CD14-positive monocyte (primary cell): ENCODE measurements at regions not wholly inside any gene's neighbourhood (a gene's known extent, or its start where the extent isn't known, plus 50 kb on each side); places are given as distances from the start of the nearest gene placed in this dataset.

Experiments
- DNase-seq, 3 donors: peaks; one replicate each; pipeline ENCODE4 v3.0.0-alpha.2; 2011 to 2022
- H2AFZ ChIP-seq: 2 replicates; pipeline ENCODE4 v1.6.0; 2012; ENCODE audit warnings: mild to moderate bottlenecking, low read depth, low read length, inconsistent platforms; ENCODE audit not compliant: insufficient read depth, poor library complexity, severe bottlenecking
- H3K27ac ChIP-seq, 2 donors: 1 replicate in 1 of 2; 2 replicates in 1 of 2; pipeline ENCODE4 v1.5.1; 2012 to 2013; ENCODE audit warnings: low read length in 2 of 2, control low read depth in 1 of 2, inconsistent platforms in 1 of 2, low read depth in 1 of 2, mild to moderate bottlenecking in 1 of 2
- H3K27me3 ChIP-seq, 2 donors: one replicate each; pipeline versions ENCODE4 v1.6.0 to v1.6.1; 2011 to 2013; ENCODE audit warnings: low read length in 2 of 2; ENCODE audit not compliant: control insufficient read depth in 2 of 2, insufficient read depth in 2 of 2
- H3K36me3 ChIP-seq, 2 donors: replicated peaks in 1 of 2; 1 replicate in 1 of 2; 2 replicates in 1 of 2; pipeline versions ENCODE4 v1.5.1 to v1.6.1; 2012 to 2013; ENCODE audit warnings: low read length in 2 of 2, control low read depth in 1 of 2, inconsistent platforms in 1 of 2, mild to moderate bottlenecking in 1 of 2; ENCODE audit not compliant: insufficient read depth in 2 of 2, control insufficient read depth in 1 of 2
- H3K4me1 ChIP-seq, 2 donors: 1 replicate in 1 of 2; 2 replicates in 1 of 2; pipeline versions ENCODE4 v1.5.1 to v1.6.1; 2012 to 2013; ENCODE audit warnings: low read length in 2 of 2, control low read depth in 1 of 2, inconsistent platforms in 1 of 2, mild to moderate bottlenecking in 1 of 2, moderate library complexity in 1 of 2; ENCODE audit not compliant: insufficient read depth in 2 of 2, control insufficient read depth in 1 of 2
- H3K4me2 ChIP-seq: replicated peaks from 2 replicates; pipeline ENCODE3; 2012; ENCODE audit warnings: low read length, moderate library complexity, mild to moderate bottlenecking; ENCODE audit not compliant: poor library complexity, severe bottlenecking; ENCODE audit errors: extremely low read depth
- H3K4me3 ChIP-seq, 3 experiments: fragments of 200-600 bp in 1 of 3; sonication (generic) in 1 of 3; replicated peaks in 1 of 3; 1 replicate in 2 of 3; 2 replicates in 1 of 3; pipeline ENCODE4 v1.5.1; 2011 to 2013; ENCODE audit warnings: low read length in 3 of 3, mild to moderate bottlenecking in 3 of 3, control low read depth in 2 of 3, low read depth in 2 of 3, inconsistent platforms in 1 of 3, moderate library complexity in 1 of 3
- H3K79me2 ChIP-seq: 2 replicates; pipeline ENCODE4 v1.6.0; 2012; ENCODE audit warnings: mild to moderate bottlenecking, control low read depth, inconsistent platforms, low read length, moderate library complexity; ENCODE audit not compliant: insufficient read depth
- H3K9ac ChIP-seq: 2 replicates; pipeline ENCODE4 v1.6.0; 2017; ENCODE audit warnings: low read length, mild to moderate bottlenecking; ENCODE audit not compliant: insufficient read depth, poor library complexity, severe bottlenecking
- H3K9me3 ChIP-seq, 2 donors: replicated peaks in 1 of 2; 1 replicate in 1 of 2; 2 replicates in 1 of 2; pipeline versions ENCODE4 v1.5.1 to v1.6.1; 2012 to 2013; ENCODE audit warnings: low read length in 2 of 2, control low read depth in 1 of 2; ENCODE audit not compliant: control insufficient read depth in 1 of 2, insufficient read depth in 1 of 2
- H4K20me1 ChIP-seq: 2 replicates; pipeline ENCODE4 v1.6.0; 2012; ENCODE audit warnings: mild to moderate bottlenecking, low read length, control low read depth, moderate library complexity; ENCODE audit not compliant: insufficient read depth
- H3K27ac Mint-ChIP-seq, 7 donors: one replicate each; pipeline ENCODE4 v1.8.0; 2020; ENCODE audit warnings: mild to moderate bottlenecking in 7 of 7, mixed read lengths in 7 of 7, moderate library complexity in 6 of 7, inconsistent platforms in 2 of 7
- H3K27me3 Mint-ChIP-seq, 3 donors: one replicate each; pipeline ENCODE4 v1.8.0; 2021 to 2022; ENCODE audit warnings: low read depth in 3 of 3, mild to moderate bottlenecking in 3 of 3, mixed read lengths in 3 of 3, moderate library complexity in 3 of 3, inconsistent platforms in 1 of 3
- H3K36me3 Mint-ChIP-seq, 2 donors: one replicate each; pipeline ENCODE4 v1.8.0; 2020; ENCODE audit warnings: mixed read lengths in 2 of 2, inconsistent platforms in 1 of 2, mild to moderate bottlenecking in 1 of 2
- H3K4me1 Mint-ChIP-seq: one replicate; pipeline ENCODE4 v1.8.0; 2020; ENCODE audit warnings: mild to moderate bottlenecking, mixed read lengths
- H3K4me3 Mint-ChIP-seq, 2 donors: one replicate each; pipeline ENCODE4 v1.8.0; 2020; ENCODE audit warnings: mild to moderate bottlenecking in 2 of 2, mixed read lengths in 2 of 2, moderate library complexity in 1 of 2
- H3K9me3 Mint-ChIP-seq, 7 donors: one replicate each; pipeline ENCODE4 v1.8.0; 2020 to 2022; ENCODE audit warnings: mixed read lengths in 7 of 7, mild to moderate bottlenecking in 6 of 7, moderate library complexity in 6 of 7, inconsistent platforms in 2 of 7
- CTCF ChIP-seq: fragments of 200-600 bp; IDR thresholded peaks from one replicate; pipeline ENCODE4 v1.8.0; 2022; ENCODE audit warnings: antibody characterized with exemption, mild to moderate bottlenecking
- WGBS: methylation state at CpG from one replicate; pipeline ENCODE4 v1.1.5; 2013; ENCODE audit warnings: missing lambda C conversion rate; ENCODE audit not compliant: insufficient coverage; 5-methylcytosine and 5-hydroxymethylcytosine counted together
- intact Hi-C, 2 donors: fragments of 100-400 bp; cut with micrococcal nuclease; formaldehyde crosslinking; loops; one replicate each; pipeline versions ENCODE4 v1.15.0 to v1.15.1; 2023

DNA sequence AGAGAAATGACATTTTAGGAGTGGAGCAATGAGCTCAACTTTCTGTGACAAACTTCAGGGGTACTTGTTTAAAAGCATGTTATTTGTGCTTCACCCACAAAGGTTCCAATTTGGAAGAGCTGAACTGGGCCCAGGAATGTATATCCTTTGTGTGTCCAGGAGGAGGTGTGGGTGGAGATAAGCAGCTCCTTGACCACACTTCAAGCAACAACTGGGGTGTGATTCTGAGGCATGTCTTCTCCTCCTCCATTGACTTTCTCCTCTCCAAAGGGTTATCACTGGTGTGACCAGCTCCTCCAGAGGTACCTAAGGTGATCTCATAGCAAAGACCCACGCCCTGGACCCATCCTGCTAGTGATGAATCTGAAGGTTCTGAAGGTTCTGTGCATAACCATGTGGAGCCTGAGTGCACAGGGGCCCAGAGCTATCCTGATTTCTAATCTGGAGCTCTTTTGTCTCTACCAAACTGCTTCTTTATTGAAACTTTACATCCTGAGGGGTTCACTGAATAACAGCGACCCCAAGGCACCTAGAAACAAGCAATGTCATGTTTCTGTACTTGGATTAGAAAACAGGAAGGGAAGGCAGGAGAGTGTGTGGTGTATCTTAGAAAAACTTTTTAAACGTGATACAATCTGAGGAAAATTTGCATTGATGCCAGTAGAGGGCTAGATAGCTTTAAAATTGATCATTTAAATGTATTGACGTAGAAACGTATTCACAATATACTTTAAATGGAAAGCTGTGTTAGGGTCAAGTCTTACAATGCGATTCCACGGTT is 60.9 kb upstream of the CD93 start:
- H3K27me3 Mint-ChIP-seq = peaks cover 0 to 3% (median 3%) of the 10 kb centered on the region in 3 donors
- no peaks in the 10 kb centered on the region for H3K9me3 Mint-ChIP-seq
- Histone ChIP-seq H2AFZ (no peak overlapping the region), H3K4me2 (no peak overlapping the region), H3K4me1 (peaks cover 96 to 100% of the 10 kb centered on the region in 2 donors), H3K27me3 (no peaks in the 10 kb centered on the region), H3K79me2 (no peaks in the 10 kb centered on the region), H3K4me3 (no peak overlapping the region), H3K9ac (peak overlapping the region; percentile 82), H3K36me3 (no peaks in the 10 kb centered on the region), H3K9me3 (no peaks in the 10 kb centered on the region), H4K20me1 (no peaks in the 10 kb centered on the region), H3K27ac (peak overlapping the region; percentile 99 to 100)
- H3K36me3 Mint-ChIP-seq = peaks cover 19 to 20% of the 10 kb centered on the region in 2 donors
- TF ChIP-seq CTCF = no peak
- H3K4me3 Mint-ChIP-seq = peak overlapping the region in 1 of 2 donors; percentile 49
- no CpG with 5 or more reads among the region's 7 CpGs for WGBS
- H3K4me1 Mint-ChIP-seq = peaks cover 98% of the 10 kb centered on the region
- peak overlapping the region; percentile 99 to 100 (median 100) for H3K27ac Mint-ChIP-seq
- DNase-seq = peak in 2 of 3 donors; percentile 39 to 50
- intact Hi-C loops = loop anchor here in 1 of 2 donors (5.0 kb wide), 2 partner anchors 50 to 60 kb away; partner anchors contain the start of gene CD93

DNA sequence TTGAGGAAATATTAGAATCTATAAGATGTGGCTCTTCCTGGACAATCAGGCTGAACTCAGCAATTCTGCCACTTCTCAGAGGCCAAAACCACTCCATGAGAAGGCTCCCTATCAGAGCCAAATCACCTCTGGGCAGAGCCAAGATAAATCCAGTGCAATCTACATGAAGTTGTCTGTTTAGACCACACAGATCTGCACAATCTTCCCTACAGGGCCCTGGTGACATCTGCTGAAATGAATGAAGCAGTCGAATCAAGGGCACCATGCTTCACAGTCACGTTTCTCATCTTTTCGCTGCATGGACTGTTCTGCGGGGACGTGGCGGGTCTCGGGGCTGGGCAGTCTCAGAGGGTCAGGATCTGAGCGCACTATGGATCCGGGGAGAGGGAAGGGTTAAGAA is 60.1 kb upstream of the CD93 start:
- WGBS = 100% methylated on average over 1 of the region's 9 CpGs
- H3K79me2 ChIP-seq = no peaks in the 10 kb centered on the region
- no peak overlapping the region for H3K4me3 ChIP-seq
- H3K27ac Mint-ChIP-seq = peak overlapping the region; percentile 54 to 100 (median 100)
- no peaks in the 10 kb centered on the region for H3K9me3 Mint-ChIP-seq
- peaks cover 96 to 100% of the 10 kb centered on the region in 2 donors for H3K4me1 ChIP-seq
- no peak overlapping the region for H3K4me2 ChIP-seq
- no peaks in the 10 kb centered on the region for H3K27me3 ChIP-seq
- H3K36me3 ChIP-seq = no peaks in the 10 kb centered on the region
- no peaks in the 10 kb centered on the region for H3K9me3 ChIP-seq
- no peak for DNase-seq
- H3K27me3 Mint-ChIP-seq = peaks cover 0 to 4% (median 0%) of the 10 kb centered on the region in 3 donors
- intact Hi-C loops = loop anchor here in 1 of 2 donors (5.0 kb wide), 2 partner anchors 51 to 59 kb away; partner anchors contain the start of gene CD93
- H2AFZ ChIP-seq = no peak overlapping the region
- H3K4me1 Mint-ChIP-seq = peaks cover 98% of the 10 kb centered on the region
- H4K20me1 ChIP-seq = no peaks in the 10 kb centered on the region
- no peak overlapping the region for H3K4me3 Mint-ChIP-seq
- H3K36me3 Mint-ChIP-seq = peaks cover 12 to 13% of the 10 kb centered on the region in 2 donors
- peak overlapping the region; percentile 99 to 100 for H3K27ac ChIP-seq
- H3K9ac ChIP-seq = peak overlapping the region; percentile 13
- no peak for TF ChIP-seq CTCF
